ENCODE measurements at regions not wholly inside any gene's neighbourhood (a gene's known extent, or its start where the extent isn't known, plus 50 kb on each side); places are given as distances from the start of the nearest gene placed in this dataset.

DNA sequence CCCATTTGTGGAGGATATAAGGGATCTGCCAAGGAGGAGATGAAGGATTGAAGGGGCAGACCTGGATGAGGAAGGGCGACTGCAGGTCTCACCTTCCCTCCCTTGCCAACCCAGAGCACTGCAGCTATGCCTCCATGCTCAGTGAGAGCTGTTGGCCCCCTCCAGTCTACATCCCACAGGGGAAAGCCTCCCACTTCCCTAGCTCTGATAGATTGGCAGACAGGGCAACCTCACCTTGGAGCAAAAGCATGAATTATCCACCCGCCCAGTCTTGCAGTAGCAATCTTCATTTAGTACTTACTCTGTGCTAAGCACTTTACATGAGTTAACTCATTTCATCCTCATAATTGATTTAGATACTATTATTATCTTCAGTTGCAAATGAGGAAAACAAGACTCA, 70.4 kb upstream of the SMNDC1 start:
- Histone ChIP-seq H3K9me3 (ENCODE audit: control insufficient read depth in 4 of 4, low read length in 3 of 4) (no peaks in the 10 kb centered on the region), H3K36me3 (ENCODE audit: control insufficient read depth in 4 of 4, insufficient read depth in 3 of 4, low read depth in 1 of 4, low read length in 3 of 4) (no peaks in the 10 kb centered on the region), H3K27ac (ENCODE audit: low read depth in 1 of 2, low read length in 2 of 2) (no peak overlapping the region), H3K4me1 (ENCODE audit: control insufficient read depth in 4 of 4, insufficient read depth in 4 of 4, low read length in 3 of 4) (no peaks in the 10 kb centered on the region), H3K4me3 (ENCODE audit: low read depth in 1 of 3, low read length in 3 of 3) (no peak overlapping the region), H3K27me3 (ENCODE audit: control insufficient read depth in 4 of 4, insufficient read depth in 4 of 4, low read length in 3 of 4) (no peaks in the 10 kb centered on the region), H3K9ac (ENCODE audit: low read depth in 1 of 2, low read length in 2 of 2) (no peak overlapping the region)
- no peak for DNase-seq (ENCODE audit: low spot score)
- TF ChIP-seq SP1 (IDR thresholded peaks at IDR 0.05) = no peak
- no peak for TF ChIP-seq GABPA (IDR thresholded peaks at IDR 0.05 in 1 of 2, conservative IDR thresholded peaks at IDR 0.05 in 1 of 2)
- TF ChIP-seq TAF1 (conservative IDR thresholded peaks at IDR 0.05) = no peak
- TF ChIP-seq, protein P1, sequence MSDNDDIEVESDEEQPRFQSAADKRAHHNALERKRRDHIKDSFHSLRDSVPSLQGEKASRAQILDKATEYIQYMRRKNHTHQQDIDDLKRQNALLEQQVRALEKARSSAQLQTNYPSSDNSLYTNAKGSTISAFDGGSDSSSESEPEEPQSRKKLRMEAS (IDR thresholded peaks at IDR 0.05) = no peak
- TF ChIP-seq NR2F2 (IDR thresholded peaks at IDR 0.05) = no peak
- no peak for TF ChIP-seq HNF4G (IDR thresholded peaks at IDR 0.05)
- TF ChIP-seq HNF4A (conservative IDR thresholded peaks at IDR 0.05) = no peak
- TF ChIP-seq JUND (IDR thresholded peaks at IDR 0.05) = no peak
- no peak for TF ChIP-seq FOXA1 (IDR thresholded peaks at IDR 0.05)
- TF ChIP-seq, protein P2, sequence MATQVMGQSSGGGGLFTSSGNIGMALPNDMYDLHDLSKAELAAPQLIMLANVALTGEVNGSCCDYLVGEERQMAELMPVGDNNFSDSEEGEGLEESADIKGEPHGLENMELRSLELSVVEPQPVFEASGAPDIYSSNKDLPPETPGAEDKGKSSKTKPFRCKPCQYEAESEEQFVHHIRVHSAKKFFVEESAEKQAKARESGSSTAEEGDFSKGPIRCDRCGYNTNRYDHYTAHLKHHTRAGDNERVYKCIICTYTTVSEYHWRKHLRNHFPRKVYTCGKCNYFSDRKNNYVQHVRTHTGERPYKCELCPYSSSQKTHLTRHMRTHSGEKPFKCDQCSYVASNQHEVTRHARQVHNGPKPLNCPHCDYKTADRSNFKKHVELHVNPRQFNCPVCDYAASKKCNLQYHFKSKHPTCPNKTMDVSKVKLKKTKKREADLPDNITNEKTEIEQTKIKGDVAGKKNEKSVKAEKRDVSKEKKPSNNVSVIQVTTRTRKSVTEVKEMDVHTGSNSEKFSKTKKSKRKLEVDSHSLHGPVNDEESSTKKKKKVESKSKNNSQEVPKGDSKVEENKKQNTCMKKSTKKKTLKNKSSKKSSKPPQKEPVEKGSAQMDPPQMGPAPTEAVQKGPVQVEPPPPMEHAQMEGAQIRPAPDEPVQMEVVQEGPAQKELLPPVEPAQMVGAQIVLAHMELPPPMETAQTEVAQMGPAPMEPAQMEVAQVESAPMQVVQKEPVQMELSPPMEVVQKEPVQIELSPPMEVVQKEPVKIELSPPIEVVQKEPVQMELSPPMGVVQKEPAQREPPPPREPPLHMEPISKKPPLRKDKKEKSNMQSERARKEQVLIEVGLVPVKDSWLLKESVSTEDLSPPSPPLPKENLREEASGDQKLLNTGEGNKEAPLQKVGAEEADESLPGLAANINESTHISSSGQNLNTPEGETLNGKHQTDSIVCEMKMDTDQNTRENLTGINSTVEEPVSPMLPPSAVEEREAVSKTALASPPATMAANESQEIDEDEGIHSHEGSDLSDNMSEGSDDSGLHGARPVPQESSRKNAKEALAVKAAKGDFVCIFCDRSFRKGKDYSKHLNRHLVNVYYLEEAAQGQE (IDR thresholded peaks at IDR 0.05) = no peak
- TF ChIP-seq, protein P3, sequence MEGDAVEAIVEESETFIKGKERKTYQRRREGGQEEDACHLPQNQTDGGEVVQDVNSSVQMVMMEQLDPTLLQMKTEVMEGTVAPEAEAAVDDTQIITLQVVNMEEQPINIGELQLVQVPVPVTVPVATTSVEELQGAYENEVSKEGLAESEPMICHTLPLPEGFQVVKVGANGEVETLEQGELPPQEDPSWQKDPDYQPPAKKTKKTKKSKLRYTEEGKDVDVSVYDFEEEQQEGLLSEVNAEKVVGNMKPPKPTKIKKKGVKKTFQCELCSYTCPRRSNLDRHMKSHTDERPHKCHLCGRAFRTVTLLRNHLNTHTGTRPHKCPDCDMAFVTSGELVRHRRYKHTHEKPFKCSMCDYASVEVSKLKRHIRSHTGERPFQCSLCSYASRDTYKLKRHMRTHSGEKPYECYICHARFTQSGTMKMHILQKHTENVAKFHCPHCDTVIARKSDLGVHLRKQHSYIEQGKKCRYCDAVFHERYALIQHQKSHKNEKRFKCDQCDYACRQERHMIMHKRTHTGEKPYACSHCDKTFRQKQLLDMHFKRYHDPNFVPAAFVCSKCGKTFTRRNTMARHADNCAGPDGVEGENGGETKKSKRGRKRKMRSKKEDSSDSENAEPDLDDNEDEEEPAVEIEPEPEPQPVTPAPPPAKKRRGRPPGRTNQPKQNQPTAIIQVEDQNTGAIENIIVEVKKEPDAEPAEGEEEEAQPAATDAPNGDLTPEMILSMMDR (IDR thresholded peaks at IDR 0.05; ENCODE audit: low read depth, low read length, missing input control) = no peak
- TF ChIP-seq RAD21 (IDR thresholded peaks at IDR 0.05) = no peak
- no peak for TF ChIP-seq EGR1 (IDR thresholded peaks at IDR 0.05; ENCODE audit: low read depth in 2 of 2)
- no peak for TF ChIP-seq ATF3 (IDR thresholded peaks at IDR 0.05)
- TF ChIP-seq FOXA2 (IDR thresholded peaks at IDR 0.05) = no peak
- no peak for TF ChIP-seq YY1 (IDR thresholded peaks at IDR 0.05)
- no peak for TF ChIP-seq RXRA (IDR thresholded peaks at IDR 0.05)
- no peak for TF ChIP-seq ZBTB33 (IDR thresholded peaks at IDR 0.05)
- 96% methylated on average over 2 of the region's 2 CpGs for WGBS

Data from liver (tissue), 8 donors.